SK-N-SH (cell line): ENCODE measurements at regions not wholly inside any gene's neighbourhood (a gene's known extent, or its start where the extent isn't known, plus 50 kb on each side); places are given as distances from the start of the nearest gene placed in this dataset.

Source experiments
- CTCF ChIA-PET: fragments of 300-600, 350-600 bp; formaldehyde crosslinking; extraction: SDS; loops from one replicate; lab custom pipeline; 2021; lab: Yijun Ruan, JAX
- POLR2A ChIA-PET: fragments of 350-600 bp; sonication (Branson Sonifier 250); formaldehyde crosslinking; extraction: SDS; loops from one replicate; lab custom pipeline; 2020; ENCODE audit warnings: antibody characterized with exemption, inconsistent platforms; lab: Yijun Ruan, JAX
- DNase-seq: peaks from one replicate; pipeline ENCODE4 v3.0.0; 2012
- H2AFZ ChIP-seq: fragments of 200-600 bp; sonication (generic); 2 replicates; pipeline ENCODE4 v1.8.1; 2016; ENCODE audit warnings: antibody characterized with exemption, mild to moderate bottlenecking, low read depth
- H3F3A ChIP-seq: fragments of 200-600 bp; sonication (generic); replicated peaks from 2 replicates; pipeline ENCODE3; 2016; ENCODE audit warnings: antibody characterized with exemption, mild to moderate bottlenecking; ENCODE audit not compliant: insufficient read depth
- H3K27ac ChIP-seq, 2 experiments: fragments of 200-500 bp in 1 of 2; fragments of 200-600 bp in 1 of 2; sonication (Bioruptor generic) in 1 of 2; sonication (generic), shearing (Covaris generic) in 1 of 2; 2 replicates each; pipeline versions ENCODE4 v1.5.1 to v1.6.1; 2014 to 2016; ENCODE audit warnings: low read depth in 2 of 2, inconsistent platforms in 1 of 2, low read length in 1 of 2, mild to moderate bottlenecking in 1 of 2, mixed read lengths in 1 of 2
- H3K27me3 ChIP-seq: fragments of 200-600 bp; sonication (generic), shearing (Covaris generic); 2 replicates; pipeline ENCODE4 v1.6.1; 2016; ENCODE audit warnings: mixed run types; ENCODE audit not compliant: insufficient read depth
- H3K36me3 ChIP-seq, 2 experiments: fragments of 200-500 bp in 1 of 2; fragments of 200-600 bp in 1 of 2; sonication (Bioruptor generic) in 1 of 2; sonication (generic) in 1 of 2; replicated peaks in 1 of 2; 2 replicates each; pipeline versions ENCODE3 to v1.5.1; 2014 to 2016; ENCODE audit warnings: low read length in 1 of 2, mild to moderate bottlenecking in 1 of 2; ENCODE audit not compliant: insufficient read depth in 2 of 2, control insufficient read depth in 1 of 2
- H3K4me1 ChIP-seq, 2 experiments: fragments of 200-500 bp in 1 of 2; fragments of 200-600 bp in 1 of 2; sonication (Bioruptor generic) in 1 of 2; sonication (generic), shearing (Covaris generic) in 1 of 2; 2 replicates each; pipeline versions ENCODE4 v1.5.1 to v1.6.1; 2014 to 2016; ENCODE audit warnings: low read depth in 1 of 2, low read length in 1 of 2, mixed run types in 1 of 2; ENCODE audit not compliant: insufficient read depth in 2 of 2, control insufficient read depth in 1 of 2
- H3K4me2 ChIP-seq: fragments of 200-600 bp; sonication (generic), shearing (Covaris generic); 2 replicates; pipeline ENCODE4 v1.6.1; 2017; ENCODE audit warnings: mixed run types
- H3K4me3 ChIP-seq, 2 experiments: fragments of 200-500 bp in 1 of 2; fragments of 200-600 bp in 1 of 2; sonication (Bioruptor generic) in 1 of 2; sonication (generic), shearing (Covaris generic) in 1 of 2; 2 replicates each; pipeline versions ENCODE4 v1.5.1 to v1.8.1; 2014 to 2016; ENCODE audit warnings: low read depth in 2 of 2, inconsistent platforms in 1 of 2, low read length in 1 of 2, mild to moderate bottlenecking in 1 of 2, mixed read lengths in 1 of 2, moderate library complexity in 1 of 2
- H3K79me2 ChIP-seq: fragments of 200-600 bp; sonication (generic); 2 replicates; pipeline ENCODE4 v1.8.1; 2017; ENCODE audit warnings: mild to moderate bottlenecking; ENCODE audit not compliant: insufficient read depth
- H3K9ac ChIP-seq: fragments of 200-600 bp; sonication (generic); 2 replicates; pipeline ENCODE4 v1.6.1; 2017; ENCODE audit warnings: mixed run types
- H3K9me2 ChIP-seq: fragments of 200-600 bp; sonication (generic); 2 replicates; pipeline ENCODE4 v1.6.1; 2017; ENCODE audit warnings: mixed run types
- H3K9me3 ChIP-seq: fragments of 200-600 bp; sonication (generic); 2 replicates; pipeline ENCODE4 v1.6.1; 2017; ENCODE audit warnings: mixed run types, mild to moderate bottlenecking, moderate library complexity
- H4K20me1 ChIP-seq: fragments of 200-600 bp; sonication (generic); 2 replicates; pipeline ENCODE4 v1.6.1; 2017; ENCODE audit warnings: mild to moderate bottlenecking, mixed run types; ENCODE audit not compliant: insufficient read depth
- CHD2 ChIP-seq: fragments of 150-350 bp; IDR thresholded peaks from 2 replicates; pipeline ENCODE4 v1.6.1; 2018; ENCODE audit warnings: low read length; ENCODE audit not compliant: partially characterized antibody
- FOSL2 ChIP-seq: IDR thresholded peaks from 2 replicates; pipeline ENCODE4 v1.4.0; 2012; ENCODE audit warnings: low read depth, mild to moderate bottlenecking, moderate library complexity, borderline replicate concordance
- FOXJ3 ChIP-seq: sonication (generic); formaldehyde crosslinking; IDR thresholded peaks from 2 replicates; pipeline ENCODE4 v1.5.1; 2020; ENCODE audit warnings: mild to moderate bottlenecking, missing genetic modification reagents
- FOXM1 ChIP-seq: IDR thresholded peaks from 2 replicates; pipeline ENCODE4 v1.4.0; 2012; ENCODE audit warnings: low read depth, mild to moderate bottlenecking
- GABPA ChIP-seq: IDR thresholded peaks from 2 replicates; pipeline ENCODE4 v1.4.0; 2012; ENCODE audit warnings: low read depth, mild to moderate bottlenecking
- GATA2 ChIP-seq: sonication (generic); formaldehyde crosslinking; IDR thresholded peaks from 2 replicates; pipeline ENCODE4 v1.5.0; 2020; ENCODE audit warnings: mild to moderate bottlenecking, missing genetic modification reagents
- JUND ChIP-seq: IDR thresholded peaks from 2 replicates; pipeline ENCODE4 v1.4.0; 2012
- MAX ChIP-seq: IDR thresholded peaks from 2 replicates; pipeline ENCODE4 v1.4.0; 2012; ENCODE audit warnings: low read depth
- NFIC ChIP-seq: IDR thresholded peaks from 2 replicates; pipeline ENCODE4 v1.4.0; 2012; ENCODE audit warnings: borderline replicate concordance
- POLR2AphosphoS5 ChIP-seq: IDR thresholded peaks from 2 replicates; pipeline ENCODE4 v1.6.1; 2012; ENCODE audit warnings: low read depth, low read length
- REST ChIP-seq: IDR thresholded peaks from 2 replicates; pipeline ENCODE4 v1.6.1; 2012; ENCODE audit warnings: mild to moderate bottlenecking, low read depth, low read length, moderate library complexity
- SMC3 ChIP-seq: IDR thresholded peaks from 2 replicates; pipeline ENCODE4 v1.6.1; 2012; ENCODE audit warnings: low read depth, low read length, improper control_type of control experiment
- TAF1 ChIP-seq: IDR thresholded peaks from 2 replicates; pipeline ENCODE4 v1.6.1; 2012; ENCODE audit warnings: low read depth, mild to moderate bottlenecking, low read length, moderate library complexity, borderline replicate concordance
- TCF12 ChIP-seq: IDR thresholded peaks from 2 replicates; pipeline ENCODE4 v1.4.0; 2012
- TEAD4 ChIP-seq: IDR thresholded peaks from 2 replicates; pipeline ENCODE4 v1.4.0; 2012; ENCODE audit warnings: mild to moderate bottlenecking, borderline replicate concordance; ENCODE audit not compliant: insufficient read depth
- USF2 ChIP-seq: fragments of 150-350 bp; IDR thresholded peaks from 2 replicates; pipeline ENCODE4 v1.6.1; 2017; ENCODE audit warnings: antibody characterized with exemption, low read length, low read depth, borderline replicate concordance
- ZBTB33 ChIP-seq: IDR thresholded peaks from 2 replicates; pipeline ENCODE4 v1.4.0; 2012; ENCODE audit warnings: low read depth, borderline replicate concordance
- WGBS: methylation state at CpG from one replicate; pipeline ENCODE4 v1.1.6; 2017; ENCODE audit warnings: low lambda C conversion rate; 5-methylcytosine and 5-hydroxymethylcytosine counted together

GRCh38 chr3:5690904-5691532, 503.5 kb downstream of the EDEM1 start:
- Histone ChIP-seq H3K9me3 (no peaks in the 10 kb centered on the region), H3K9me2 (no peaks in the 10 kb centered on the region), H3K9ac (no peak overlapping the region), H3K27ac (no peak overlapping the region), H3F3A (no peaks in the 10 kb centered on the region), H3K4me1 (no peaks in the 10 kb centered on the region), H3K4me2 (no peak overlapping the region), H3K36me3 (no peaks in the 10 kb centered on the region), H2AFZ (no peak overlapping the region), H3K79me2 (no peaks in the 10 kb centered on the region), H3K4me3 (no peak overlapping the region), H4K20me1 (no peaks in the 10 kb centered on the region), H3K27me3 (no peaks in the 10 kb centered on the region)
- ChIA-PET POLR2A (no interaction called here), CTCF (no interaction called here)
- TF ChIP-seq SMC3: no peak
- TF ChIP-seq NFIC: no peak
- TF ChIP-seq TEAD4: no peak
- TF ChIP-seq TCF12: no peak
- TF ChIP-seq POLR2AphosphoS5: no peak
- no peak for TF ChIP-seq USF2
- TF ChIP-seq MAX: no peak
- TF ChIP-seq REST: no peak
- TF ChIP-seq ZBTB33: no peak
- no peak for TF ChIP-seq FOXM1
- TF ChIP-seq FOSL2: no peak
- TF ChIP-seq JUND: no peak
- no peak for TF ChIP-seq FOXJ3 (CRISPR knock-in tag)
- TF ChIP-seq GATA2 (CRISPR knock-in tag): no peak
- no peak for TF ChIP-seq CHD2
- no peak for TF ChIP-seq GABPA
- TF ChIP-seq TAF1: no peak
- DNase-seq: no peak
- 18% methylated on average over 3 of the region's 3 CpGs for WGBS
